ENCODE measurements at regions not wholly inside any gene's neighbourhood (a gene's known extent, or its start where the extent isn't known, plus 50 kb on each side); places are given as distances from the start of the nearest gene placed in this dataset.
"Not testable (repeated sequence)": the region's sequence is repeated elsewhere in the genome, so short reads cannot be mapped to it uniquely, and the experiment has no call there.

DNA sequence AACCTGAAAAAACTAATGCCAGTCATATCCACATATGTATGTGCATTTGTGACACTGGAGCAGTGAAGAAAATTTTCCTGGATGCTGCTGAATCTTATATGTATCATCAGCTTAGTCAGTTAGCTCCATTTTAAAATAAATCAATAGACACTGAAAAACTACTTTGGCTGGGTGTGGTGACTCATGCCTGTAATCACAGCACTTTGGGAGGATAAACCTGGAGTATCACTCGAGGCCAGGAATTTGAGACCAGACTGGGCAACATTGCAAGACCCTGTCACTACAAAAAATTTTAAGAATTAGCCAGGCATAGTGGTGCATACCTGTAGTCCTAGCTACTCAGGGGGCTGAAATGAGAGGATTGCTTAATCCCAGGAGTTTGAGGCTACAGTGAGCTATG lies 511.0 kb upstream of the TLE4 start:
- no peak overlapping the region for H3K4me3 Mint-ChIP-seq (ENCODE audit: low read depth)
- H3K4me1 Mint-ChIP-seq (ENCODE audit: low read depth), result no peaks in the 10 kb centered on the region
- H3K27ac Mint-ChIP-seq, result no peak overlapping the region
- no peaks in the 10 kb centered on the region for H3K27me3 Mint-ChIP-seq (ENCODE audit: low read depth)
- no peak for DNase-seq (ENCODE audit: low spot score)
- peaks cover 15% of the 10 kb centered on the region for H3K9me3 Mint-ChIP-seq
- no peaks in the 10 kb centered on the region for H3K36me3 Mint-ChIP-seq (ENCODE audit: low read depth)
- intact Hi-C loops (cut with micrococcal nuclease), result no loop called here

DNA sequence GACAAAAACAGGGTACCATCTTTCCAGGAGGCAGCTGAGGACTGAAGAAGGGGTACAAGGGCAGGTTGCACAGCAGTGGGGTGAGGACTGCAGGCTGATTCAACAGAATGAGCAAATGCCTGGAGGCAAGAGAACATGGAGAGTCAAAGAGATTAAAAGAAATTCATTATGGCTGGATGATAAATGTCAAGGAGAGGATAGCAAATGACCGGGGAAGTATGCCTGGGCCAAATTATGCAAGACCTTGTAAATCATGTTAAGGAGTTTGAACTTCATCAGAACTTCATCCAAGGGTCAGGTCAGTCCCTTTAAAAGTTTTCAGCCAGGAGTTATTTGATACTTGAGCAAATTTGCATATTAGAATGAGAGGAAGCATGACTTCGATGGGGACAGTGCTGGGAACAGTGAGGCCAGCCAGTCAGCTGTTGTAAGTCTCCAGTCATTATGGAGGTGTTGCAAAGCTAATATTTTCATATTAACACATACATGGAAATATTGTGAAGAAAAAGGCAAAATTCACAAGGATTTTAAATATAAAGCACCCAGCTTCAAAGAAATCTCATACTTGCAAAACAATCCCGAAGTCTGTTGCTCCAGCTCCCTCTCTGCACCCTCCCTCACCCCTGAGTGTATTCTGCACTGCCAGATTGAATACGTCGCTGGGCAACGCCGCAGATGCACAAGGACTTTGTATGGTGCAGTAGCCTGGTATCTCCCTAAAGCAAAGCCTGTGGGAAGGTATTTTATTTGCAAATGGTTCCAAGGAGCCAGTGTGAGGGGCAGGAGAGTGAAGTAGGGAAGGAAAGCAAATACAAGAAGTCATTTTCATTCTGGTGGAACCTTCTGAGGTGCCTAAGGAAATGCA lies 509.8 kb upstream of the TLE4 start:
- Mint-ChIP-seq H3K27me3 (ENCODE audit: low read depth) (no peaks in the 10 kb centered on the region), H3K27ac (no peak overlapping the region), H3K4me3 (ENCODE audit: low read depth) (no peak overlapping the region), H3K9me3 (peaks cover 12% of the 10 kb centered on the region), H3K36me3 (ENCODE audit: low read depth) (no peaks in the 10 kb centered on the region), H3K4me1 (ENCODE audit: low read depth) (no peaks in the 10 kb centered on the region)
- intact Hi-C loops (cut with micrococcal nuclease), result no loop called here
- DNase-seq (ENCODE audit: low spot score), result no peak

DNA sequence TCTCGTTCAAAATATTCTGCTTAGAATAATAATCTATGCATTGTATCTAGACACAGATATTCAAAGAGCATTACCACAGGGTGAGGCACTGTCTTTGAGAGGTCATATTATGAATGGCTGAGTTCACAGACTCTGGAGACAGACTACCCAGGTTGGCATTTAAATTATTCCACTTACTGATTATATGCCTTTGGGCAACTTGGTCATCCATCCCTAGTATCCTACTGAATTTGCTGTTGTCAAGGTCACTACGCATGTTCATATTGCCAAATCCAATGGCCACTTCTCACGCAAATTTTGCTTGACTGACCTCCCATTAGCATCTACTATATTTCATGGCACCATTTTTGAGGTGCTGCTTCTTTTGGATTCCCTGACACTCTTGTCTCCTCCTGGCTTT lies 498.6 kb upstream of the TLE4 start:
- DNase-seq (ENCODE audit: low spot score), result no peak
- no peaks in the 10 kb centered on the region for H3K9me3 Mint-ChIP-seq
- no peaks in the 10 kb centered on the region for H3K27me3 Mint-ChIP-seq (ENCODE audit: low read depth)
- no peaks in the 10 kb centered on the region for H3K36me3 Mint-ChIP-seq (ENCODE audit: low read depth)
- H3K4me1 Mint-ChIP-seq (ENCODE audit: low read depth), result no peaks in the 10 kb centered on the region
- no peak overlapping the region for H3K27ac Mint-ChIP-seq
- intact Hi-C loops (cut with micrococcal nuclease), result no loop called here
- H3K4me3 Mint-ChIP-seq (ENCODE audit: low read depth), result no peak overlapping the region

DNA sequence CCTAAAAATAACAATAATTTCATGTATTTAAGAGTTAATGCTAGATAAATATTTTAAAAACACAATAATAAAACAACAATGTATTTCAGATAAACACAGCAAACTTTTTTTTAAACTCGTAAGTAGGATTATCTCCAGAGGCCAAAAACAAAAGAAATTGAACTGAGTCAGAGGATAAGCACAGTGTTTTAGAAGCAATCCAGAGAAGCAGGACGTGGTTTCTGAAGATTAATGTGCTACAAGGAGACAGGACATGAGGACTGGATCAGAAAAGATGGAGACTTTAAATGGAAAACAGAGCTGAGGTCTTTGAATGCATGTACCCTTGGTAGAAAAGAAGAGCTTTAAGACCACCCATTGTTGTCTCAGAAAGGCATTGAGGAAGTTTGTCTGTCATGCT lies 491.2 kb upstream of the TLE4 start:
- Mint-ChIP-seq H3K36me3 (ENCODE audit: low read depth) (no peaks in the 10 kb centered on the region), H3K4me1 (ENCODE audit: low read depth) (no peaks in the 10 kb centered on the region), H3K4me3 (ENCODE audit: low read depth) (no peak overlapping the region), H3K9me3 (peaks cover 6% of the 10 kb centered on the region), H3K27ac (no peak overlapping the region), H3K27me3 (ENCODE audit: low read depth) (no peaks in the 10 kb centered on the region)
- intact Hi-C loops (cut with micrococcal nuclease), result no loop called here
- no peak for DNase-seq (ENCODE audit: low spot score)

DNA sequence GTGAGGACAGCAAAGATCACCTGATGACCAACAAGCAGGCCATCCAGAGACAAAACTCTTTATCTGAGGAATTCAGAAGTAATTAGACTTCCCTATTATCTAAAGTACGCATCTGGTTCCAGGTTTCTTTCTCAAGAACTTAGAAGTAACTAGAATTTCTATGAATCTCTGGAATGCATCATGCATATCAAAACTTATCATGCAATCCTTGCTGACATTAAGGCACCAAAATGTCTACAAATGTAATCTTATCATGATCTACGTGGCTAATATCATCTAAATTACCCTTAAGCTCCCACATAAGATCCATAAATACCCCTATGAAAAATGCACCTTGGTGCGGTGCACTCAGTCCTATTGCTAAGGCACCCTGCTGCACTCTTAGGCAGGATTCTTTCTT lies 488.1 kb upstream of the TLE4 start:
- DNase-seq (ENCODE audit: low spot score), result no peak
- Mint-ChIP-seq H3K27me3 (ENCODE audit: low read depth) (no peaks in the 10 kb centered on the region), H3K27ac (no peak overlapping the region), H3K9me3 (peaks cover 10% of the 10 kb centered on the region), H3K4me1 (ENCODE audit: low read depth) (no peaks in the 10 kb centered on the region), H3K36me3 (ENCODE audit: low read depth) (no peaks in the 10 kb centered on the region), H3K4me3 (ENCODE audit: low read depth) (no peak overlapping the region)
- intact Hi-C loops (cut with micrococcal nuclease), result no loop called here

DNA sequence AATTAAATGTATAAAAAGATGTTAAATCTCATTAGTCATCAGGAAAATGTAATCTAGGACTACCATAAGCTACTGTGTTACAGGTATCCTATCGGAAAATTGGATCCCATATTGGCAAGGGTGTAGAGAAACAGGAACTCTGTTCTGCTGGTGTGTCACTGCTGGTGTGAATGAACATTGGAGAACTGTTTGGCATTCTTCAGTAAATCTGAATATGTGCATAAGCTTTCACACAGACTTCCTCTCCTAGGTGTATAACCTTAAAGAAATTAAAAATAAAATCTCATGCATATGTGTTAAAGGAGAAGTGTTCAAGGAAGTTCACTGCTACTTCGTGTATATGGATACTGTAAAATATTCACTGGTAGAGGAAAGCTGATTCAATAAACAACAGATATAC lies 484.6 kb upstream of the TLE4 start:
- Mint-ChIP-seq H3K4me1 (ENCODE audit: low read depth) (no peaks in the 10 kb centered on the region), H3K9me3 (peaks cover 13% of the 10 kb centered on the region), H3K27me3 (ENCODE audit: low read depth) (no peaks in the 10 kb centered on the region)

DNA sequence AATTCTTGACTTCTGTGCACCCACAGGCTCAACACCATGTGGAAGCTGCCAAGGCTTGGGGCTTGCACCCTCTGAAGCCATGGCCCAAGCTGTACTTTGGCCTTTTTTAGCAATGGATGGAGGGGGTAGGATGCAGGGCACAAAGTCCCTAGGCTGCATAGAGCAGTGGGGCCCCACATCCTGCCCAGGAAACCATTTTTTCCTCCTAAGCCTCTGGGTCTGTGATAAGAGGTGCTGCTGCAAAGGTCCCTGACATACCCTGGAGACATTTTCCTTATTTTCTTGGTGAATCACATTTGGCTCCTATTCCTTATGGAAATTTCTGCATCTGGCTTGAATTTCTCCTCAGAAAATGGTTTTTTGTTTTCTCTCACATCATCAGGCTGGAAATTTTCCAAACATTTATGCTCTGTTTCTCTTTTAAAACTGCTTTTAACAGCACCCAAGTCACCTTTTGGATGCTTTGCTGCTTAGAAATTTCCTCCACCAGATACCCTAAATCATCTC lies 482.7 kb upstream of the TLE4 start:
- DNase-seq (ENCODE audit: low spot score), result no peak
- Mint-ChIP-seq H3K27me3 (ENCODE audit: low read depth) (no peaks in the 10 kb centered on the region), H3K9me3 (peaks cover 13% of the 10 kb centered on the region), H3K4me1 (ENCODE audit: low read depth) (no peaks in the 10 kb centered on the region), H3K36me3 (ENCODE audit: low read depth) (no peaks in the 10 kb centered on the region), H3K27ac (no peak overlapping the region), H3K4me3 (ENCODE audit: low read depth) (no peak overlapping the region)
- intact Hi-C loops (cut with micrococcal nuclease), result no loop called here

More for the DNA sequence above, 484.6 kb upstream of the TLE4 start:
- DNase-seq (ENCODE audit: low spot score), result no peak
- H3K36me3 Mint-ChIP-seq (ENCODE audit: low read depth), result no peaks in the 10 kb centered on the region
- H3K27ac Mint-ChIP-seq, result no peak overlapping the region
- no peak overlapping the region for H3K4me3 Mint-ChIP-seq (ENCODE audit: low read depth)
- intact Hi-C loops (cut with micrococcal nuclease), result no loop called here

DNA sequence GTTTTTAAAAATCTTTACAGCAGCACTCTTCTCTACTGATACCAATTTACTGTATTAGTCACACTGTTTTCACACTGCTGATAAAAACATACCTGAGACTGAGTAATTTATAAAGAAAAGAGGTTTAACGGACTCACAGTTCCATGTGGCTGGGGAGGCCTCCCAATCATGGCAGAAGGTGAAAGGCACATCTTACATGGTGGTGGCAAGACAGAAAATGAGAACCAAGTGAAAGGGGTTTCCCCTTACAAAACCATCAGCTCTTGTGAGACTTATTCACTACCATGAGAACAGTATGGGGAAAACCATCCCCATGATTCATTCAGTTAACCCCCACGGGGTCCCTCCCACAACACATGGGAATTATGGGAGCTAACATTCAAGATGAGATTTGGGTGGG lies 481.9 kb upstream of the TLE4 start:
- H3K9me3 Mint-ChIP-seq; intact Hi-C loops (cut with micrococcal nuclease); H3K27ac Mint-ChIP-seq; H3K36me3 Mint-ChIP-seq (ENCODE audit: low read depth); DNase-seq (ENCODE audit: low spot score); H3K27me3 Mint-ChIP-seq (ENCODE audit: low read depth); H3K4me3 Mint-ChIP-seq (ENCODE audit: low read depth); H3K4me1 Mint-ChIP-seq (ENCODE audit: low read depth): not testable (repeated sequence)

DNA sequence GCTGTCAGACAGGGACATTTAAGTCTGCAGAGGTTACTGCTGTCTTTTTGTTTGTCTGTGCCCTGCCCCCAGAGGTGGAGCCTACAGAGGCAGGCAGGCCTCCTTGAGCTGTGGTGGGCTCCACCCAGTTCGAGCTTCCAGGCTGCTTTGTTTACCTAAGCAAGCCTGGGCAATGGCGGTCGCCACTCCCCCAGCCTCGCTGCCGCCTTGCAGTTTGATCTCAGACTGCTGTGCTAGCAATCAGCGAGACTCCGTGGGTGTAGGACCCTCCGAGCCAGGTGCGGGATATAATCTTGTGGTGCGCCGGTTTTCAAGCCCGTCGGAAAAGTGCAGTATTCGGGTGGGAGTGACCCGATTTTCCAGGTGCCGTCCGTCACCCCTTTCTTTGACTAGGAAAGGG lies 468.5 kb upstream of the TLE4 start:
- H3K27ac Mint-ChIP-seq; H3K36me3 Mint-ChIP-seq (ENCODE audit: low read depth); DNase-seq (ENCODE audit: low spot score); H3K4me1 Mint-ChIP-seq (ENCODE audit: low read depth); intact Hi-C loops (cut with micrococcal nuclease); H3K27me3 Mint-ChIP-seq (ENCODE audit: low read depth); H3K4me3 Mint-ChIP-seq (ENCODE audit: low read depth): not testable (repeated sequence)
- peaks cover 11% of the 10 kb centered on the region for H3K9me3 Mint-ChIP-seq

DNA sequence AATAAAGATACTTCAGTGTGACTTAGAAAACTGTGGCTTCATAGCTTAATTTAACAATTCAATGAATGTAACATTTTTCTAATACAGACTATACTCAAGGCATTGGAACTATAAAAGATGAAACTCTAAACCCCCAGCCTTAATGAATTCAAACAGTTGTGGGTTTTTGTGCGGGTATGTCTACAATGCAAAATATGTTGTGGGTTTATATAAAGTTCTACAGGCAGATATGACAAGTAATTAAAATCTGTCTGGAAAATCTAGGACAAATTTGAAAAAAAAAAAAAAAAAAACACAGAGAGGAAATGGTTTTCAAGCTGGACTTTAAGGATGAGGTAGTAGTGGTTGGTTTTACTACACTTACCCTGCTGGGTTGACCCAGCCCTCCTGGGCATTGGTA lies 467.5 kb upstream of the TLE4 start:
- Mint-ChIP-seq H3K9me3 (peaks cover 14% of the 10 kb centered on the region), H3K27ac (no peak overlapping the region), H3K4me3 (ENCODE audit: low read depth) (no peak overlapping the region), H3K36me3 (ENCODE audit: low read depth) (no peaks in the 10 kb centered on the region), H3K4me1 (ENCODE audit: low read depth) (no peaks in the 10 kb centered on the region), H3K27me3 (ENCODE audit: low read depth) (no peaks in the 10 kb centered on the region)
- DNase-seq (ENCODE audit: low spot score), result no peak
- intact Hi-C loops (cut with micrococcal nuclease), result no loop called here

DNA sequence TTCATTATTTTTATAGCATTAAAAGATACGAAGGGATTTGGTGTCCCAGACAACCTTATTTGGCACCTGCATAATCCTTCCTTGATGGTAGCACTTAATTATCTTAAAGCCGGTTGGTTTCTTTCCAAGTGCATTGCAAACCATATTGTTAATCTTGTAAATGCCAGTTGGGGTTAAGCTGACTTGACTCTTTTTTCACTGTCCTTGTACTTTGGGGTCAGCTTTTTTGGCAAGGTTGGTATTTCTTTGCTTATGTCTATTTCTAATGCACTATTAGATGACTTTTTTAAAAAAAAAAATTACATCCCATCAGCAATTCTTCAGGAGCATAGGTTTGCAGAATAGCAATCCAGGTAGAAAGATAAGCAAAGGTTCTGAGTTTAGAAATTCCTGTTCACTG lies 466.8 kb upstream of the TLE4 start:
- Mint-ChIP-seq H3K27ac (no peak overlapping the region), H3K9me3 (peaks cover 21% of the 10 kb centered on the region), H3K27me3 (ENCODE audit: low read depth) (no peaks in the 10 kb centered on the region), H3K4me3 (ENCODE audit: low read depth) (no peak overlapping the region), H3K36me3 (ENCODE audit: low read depth) (no peaks in the 10 kb centered on the region), H3K4me1 (ENCODE audit: low read depth) (no peaks in the 10 kb centered on the region)
- DNase-seq (ENCODE audit: low spot score), result no peak
- intact Hi-C loops (cut with micrococcal nuclease), result no loop called here

DNA sequence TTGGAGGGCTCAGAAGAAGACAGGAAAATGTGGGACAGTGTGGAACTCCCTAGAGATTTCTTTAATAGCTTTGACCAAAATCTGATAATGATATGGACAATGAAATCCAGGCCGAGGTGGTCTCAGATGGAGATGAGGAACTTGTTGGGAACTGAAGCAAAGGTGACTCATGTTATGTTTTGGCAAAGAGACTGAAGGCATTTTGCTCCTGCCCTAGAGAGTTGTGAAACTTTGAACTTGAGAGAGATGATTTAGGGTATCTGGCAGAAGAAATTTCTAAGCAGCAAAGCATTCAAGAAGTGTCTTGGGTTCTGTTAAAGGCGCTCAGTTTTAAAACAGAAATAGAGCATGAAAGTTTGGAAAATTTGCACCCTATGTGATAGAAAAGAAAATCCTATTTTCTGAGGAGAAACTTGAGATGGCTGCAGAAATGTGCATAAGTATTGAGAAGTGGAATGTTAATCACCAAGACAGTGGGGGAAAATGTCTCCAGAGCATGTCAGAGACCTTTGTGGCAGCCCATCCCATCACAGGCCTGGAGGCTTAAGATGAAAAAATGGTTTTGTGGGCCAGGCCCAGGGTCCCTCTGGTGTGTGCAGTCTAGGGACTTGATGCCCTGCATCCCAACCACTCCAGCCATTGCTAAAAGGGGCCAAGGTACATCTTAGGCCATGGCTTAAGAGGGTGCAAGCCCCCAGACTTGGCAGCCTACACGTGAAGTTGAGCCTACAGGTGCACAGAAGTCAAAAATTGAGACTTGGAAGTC lies 463.7 kb upstream of the TLE4 start:
- Mint-ChIP-seq H3K27ac (no peak overlapping the region), H3K4me1 (ENCODE audit: low read depth) (no peaks in the 10 kb centered on the region), H3K4me3 (ENCODE audit: low read depth) (no peak overlapping the region), H3K9me3 (peaks cover 21% of the 10 kb centered on the region), H3K36me3 (ENCODE audit: low read depth) (no peaks in the 10 kb centered on the region), H3K27me3 (ENCODE audit: low read depth) (no peaks in the 10 kb centered on the region)
- DNase-seq (ENCODE audit: low spot score), result no peak
- intact Hi-C loops (cut with micrococcal nuclease), result no loop called here

DNA sequence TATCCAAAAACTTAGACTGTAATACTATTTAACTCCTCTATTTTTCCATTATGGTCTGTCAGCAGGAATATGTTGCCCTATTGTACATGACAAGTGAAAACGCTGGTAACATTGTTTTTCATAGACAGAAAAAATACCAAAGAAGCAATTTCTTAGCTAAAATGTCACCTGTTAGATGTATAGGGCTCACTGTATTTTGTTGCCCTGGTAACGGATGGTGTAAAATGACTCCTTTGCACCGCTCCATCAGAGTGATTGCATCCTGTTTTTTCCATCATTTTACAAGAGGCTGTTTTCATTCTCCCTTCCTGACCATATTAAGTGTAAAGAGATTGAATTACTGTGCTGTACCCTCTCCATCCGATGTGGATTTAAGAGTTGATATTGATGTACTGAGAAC lies 460.1 kb upstream of the TLE4 start:
- Mint-ChIP-seq H3K27ac (no peak overlapping the region), H3K36me3 (ENCODE audit: low read depth) (no peaks in the 10 kb centered on the region)
- intact Hi-C loops (cut with micrococcal nuclease), result no loop called here

More for the DNA sequence above, 460.1 kb upstream of the TLE4 start:
- Mint-ChIP-seq H3K9me3 (peaks cover 15% of the 10 kb centered on the region), H3K27me3 (ENCODE audit: low read depth) (no peaks in the 10 kb centered on the region), H3K4me1 (ENCODE audit: low read depth) (no peaks in the 10 kb centered on the region), H3K4me3 (ENCODE audit: low read depth) (no peak overlapping the region)
- no peak for DNase-seq (ENCODE audit: low spot score)
